ENCODE measurements at regions not wholly inside any gene's neighbourhood (a gene's known extent, or its start where the extent isn't known, plus 50 kb on each side); places are given as distances from the start of the nearest gene placed in this dataset.

DNA sequence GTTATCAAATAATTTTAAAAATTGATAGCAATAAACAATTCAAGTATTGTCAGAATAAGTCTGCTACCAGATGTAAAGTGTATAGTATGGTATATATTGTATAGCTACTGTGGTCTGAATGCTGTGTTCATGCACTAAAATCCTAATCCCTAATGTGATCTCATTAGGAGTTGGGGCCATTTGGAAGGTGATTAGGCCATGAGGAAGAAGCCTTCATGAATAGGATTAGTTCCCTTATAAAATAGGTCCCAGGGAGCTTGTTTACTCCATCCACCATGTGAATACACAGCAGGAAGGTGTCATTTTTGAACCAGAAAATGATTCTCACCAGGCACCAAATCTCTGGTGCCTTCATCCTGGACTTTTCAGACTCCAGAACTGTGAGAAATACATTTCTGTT, 363.0 kb upstream of the CNTN5 start:
- intact Hi-C loops (cut with micrococcal nuclease) (no loop called here), in situ Hi-C loops (cut with MboI) (no loop called here)
- ATAC-seq (no peak), DNase-seq (ENCODE audit: extremely low read depth in 1 of 4, low spot score in 3 of 4) (no peak), FAIRE-seq (no peak)
- H4K20me1 ChIP-seq (replicated peaks; ENCODE audit: control insufficient read depth, insufficient read depth, low read length) = no peaks in the 10 kb centered on the region
- no peaks in the 10 kb centered on the region for H3K27me3 ChIP-seq (ENCODE audit: control insufficient read depth in 2 of 2, insufficient read depth in 2 of 2, low read length in 2 of 2)
- H2AFZ ChIP-seq (ENCODE audit: low read depth, low read length) = no peak overlapping the region
- no peaks in the 10 kb centered on the region for H3K4me1 ChIP-seq (replicated peaks in 1 of 2; ENCODE audit: control insufficient read depth in 2 of 2, insufficient read depth in 2 of 2, low read length in 2 of 2)
- no TSS peak for BruUV-seq (replicated peaks)
- no peak overlapping the region for H3K27ac ChIP-seq (ENCODE audit: extremely low read depth, low read depth, low read length)
- no peak overlapping the region for H3K9ac ChIP-seq (ENCODE audit: insufficient read depth in 1 of 2, low read depth in 2 of 2, low read length in 2 of 2)
- H3K9me3 ChIP-seq (replicated peaks; ENCODE audit: control insufficient read depth, insufficient read depth, low read depth, low read length) = 0 out of 2 replicates have a peak, but pooled peaks cover 3% of the 10 kb centered on the region
- H3K79me2 ChIP-seq (ENCODE audit: control insufficient read depth, insufficient read depth, low read length) = no peaks in the 10 kb centered on the region
- TF ChIP-seq HEY1 (CRISPR knock-in tag; IDR thresholded peaks at IDR 0.05; ENCODE audit: borderline replicate concordance) = no peak
- no peak for TF ChIP-seq RUNX1 (IDR thresholded peaks at IDR 0.05; ENCODE audit: low read depth)
- TF ChIP-seq CEBPB (tag; IDR thresholded peaks at IDR 0.05) = no peak
- no peak for TF ChIP-seq THRAP3 (IDR thresholded peaks at IDR 0.05; ENCODE audit: borderline replicate concordance)
- no peaks in the 10 kb centered on the region for H3K9me1 ChIP-seq (ENCODE audit: control insufficient read depth, insufficient read depth, low read length)
- no peaks in the 10 kb centered on the region for H3K36me3 ChIP-seq (ENCODE audit: control insufficient read depth, insufficient read depth, low read length)
- no peak overlapping the region for H3K4me3 ChIP-seq
- POLR2A ChIA-PET = no interaction called here
- H3K4me2 ChIP-seq (ENCODE audit: insufficient read depth, low read length) = no peak overlapping the region
- CTCF ChIA-PET (ENCODE audit: low intra/inter-chr PET ratio) = no interaction called here

DNA sequence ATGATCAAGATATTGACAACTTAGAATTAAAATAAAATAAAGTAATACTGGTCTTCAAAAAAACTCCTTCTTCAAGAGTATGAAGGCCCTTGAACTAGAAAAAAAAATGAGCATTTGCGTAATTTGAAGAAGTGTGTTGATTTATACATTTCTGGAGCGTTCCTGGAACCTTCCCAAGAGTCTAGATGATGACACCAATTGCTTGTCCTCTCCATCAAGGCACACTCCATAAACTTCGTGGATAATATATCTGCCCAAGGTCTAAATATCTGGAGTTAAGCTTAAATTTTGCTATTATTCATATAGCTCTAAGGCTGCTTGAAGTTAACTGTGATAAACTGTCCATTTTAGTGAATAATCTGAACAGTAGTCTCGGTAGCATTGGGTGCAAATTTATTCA, 361.3 kb upstream of the CNTN5 start:
- Histone ChIP-seq H3K79me2 (ENCODE audit: control insufficient read depth, insufficient read depth, low read length) (no peaks in the 10 kb centered on the region), H3K36me3 (ENCODE audit: control insufficient read depth, insufficient read depth, low read length) (no peaks in the 10 kb centered on the region), H3K9me1 (ENCODE audit: control insufficient read depth, insufficient read depth, low read length) (no peaks in the 10 kb centered on the region), H3K9ac (ENCODE audit: insufficient read depth in 1 of 2, low read depth in 2 of 2, low read length in 2 of 2) (no peak overlapping the region), H3K4me3 (no peak overlapping the region), H3K4me1 (replicated peaks in 1 of 2; ENCODE audit: control insufficient read depth in 2 of 2, insufficient read depth in 2 of 2, low read length in 2 of 2) (no peaks in the 10 kb centered on the region), H3K4me2 (ENCODE audit: insufficient read depth, low read length) (no peak overlapping the region), H4K20me1 (replicated peaks; ENCODE audit: control insufficient read depth, insufficient read depth, low read length) (no peaks in the 10 kb centered on the region), H3K27ac (ENCODE audit: extremely low read depth, low read depth, low read length) (no peak overlapping the region), H3K9me3 (replicated peaks; ENCODE audit: control insufficient read depth, insufficient read depth, low read depth, low read length) (0 out of 2 replicates have a peak, but pooled peaks cover 3% of the 10 kb centered on the region), H3K27me3 (ENCODE audit: control insufficient read depth in 2 of 2, insufficient read depth in 2 of 2, low read length in 2 of 2) (no peaks in the 10 kb centered on the region), H2AFZ (ENCODE audit: low read depth, low read length) (no peak overlapping the region)
- intact Hi-C loops (cut with micrococcal nuclease) (no loop called here), in situ Hi-C loops (cut with MboI) (no loop called here)
- 6% methylated on average over 4 of the region's 4 CpGs for WGBS (ENCODE audit: insufficient coverage, low coverage, missing lambda C conversion rate)
- CTCF ChIA-PET (ENCODE audit: low intra/inter-chr PET ratio) = no interaction called here
- FAIRE-seq (no peak), ATAC-seq (no peak), DNase-seq (ENCODE audit: extremely low read depth in 1 of 4, low spot score in 3 of 4) (no peak)
- POLR2A ChIA-PET = no interaction called here
- BruUV-seq (replicated peaks) = no TSS peak
- no peak for TF ChIP-seq PML (IDR thresholded peaks at IDR 0.05; ENCODE audit: low read length)
- TF ChIP-seq MXI1 (IDR thresholded peaks at IDR 0.05; ENCODE audit: low read depth, low read length) = no peak
- TF ChIP-seq NFIC (IDR thresholded peaks at IDR 0.05) = no peak
- TF ChIP-seq, protein P1, sequence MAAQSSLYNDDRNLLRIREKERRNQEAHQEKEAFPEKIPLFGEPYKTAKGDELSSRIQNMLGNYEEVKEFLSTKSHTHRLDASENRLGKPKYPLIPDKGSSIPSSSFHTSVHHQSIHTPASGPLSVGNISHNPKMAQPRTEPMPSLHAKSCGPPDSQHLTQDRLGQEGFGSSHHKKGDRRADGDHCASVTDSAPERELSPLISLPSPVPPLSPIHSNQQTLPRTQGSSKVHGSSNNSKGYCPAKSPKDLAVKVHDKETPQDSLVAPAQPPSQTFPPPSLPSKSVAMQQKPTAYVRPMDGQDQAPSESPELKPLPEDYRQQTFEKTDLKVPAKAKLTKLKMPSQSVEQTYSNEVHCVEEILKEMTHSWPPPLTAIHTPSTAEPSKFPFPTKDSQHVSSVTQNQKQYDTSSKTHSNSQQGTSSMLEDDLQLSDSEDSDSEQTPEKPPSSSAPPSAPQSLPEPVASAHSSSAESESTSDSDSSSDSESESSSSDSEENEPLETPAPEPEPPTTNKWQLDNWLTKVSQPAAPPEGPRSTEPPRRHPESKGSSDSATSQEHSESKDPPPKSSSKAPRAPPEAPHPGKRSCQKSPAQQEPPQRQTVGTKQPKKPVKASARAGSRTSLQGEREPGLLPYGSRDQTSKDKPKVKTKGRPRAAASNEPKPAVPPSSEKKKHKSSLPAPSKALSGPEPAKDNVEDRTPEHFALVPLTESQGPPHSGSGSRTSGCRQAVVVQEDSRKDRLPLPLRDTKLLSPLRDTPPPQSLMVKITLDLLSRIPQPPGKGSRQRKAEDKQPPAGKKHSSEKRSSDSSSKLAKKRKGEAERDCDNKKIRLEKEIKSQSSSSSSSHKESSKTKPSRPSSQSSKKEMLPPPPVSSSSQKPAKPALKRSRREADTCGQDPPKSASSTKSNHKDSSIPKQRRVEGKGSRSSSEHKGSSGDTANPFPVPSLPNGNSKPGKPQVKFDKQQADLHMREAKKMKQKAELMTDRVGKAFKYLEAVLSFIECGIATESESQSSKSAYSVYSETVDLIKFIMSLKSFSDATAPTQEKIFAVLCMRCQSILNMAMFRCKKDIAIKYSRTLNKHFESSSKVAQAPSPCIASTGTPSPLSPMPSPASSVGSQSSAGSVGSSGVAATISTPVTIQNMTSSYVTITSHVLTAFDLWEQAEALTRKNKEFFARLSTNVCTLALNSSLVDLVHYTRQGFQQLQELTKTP (IDR thresholded peaks at IDR 0.05; ENCODE audit: low read depth in 1 of 2, partially characterized antibody in 2 of 2) = no peak
- no peak for TF ChIP-seq MTA1 (IDR thresholded peaks at IDR 0.05; ENCODE audit: borderline replicate concordance)
- no peak for TF ChIP-seq PHTF2 (CRISPR knock-in tag; IDR thresholded peaks at IDR 0.05)
- TF ChIP-seq ARHGAP35 (IDR thresholded peaks at IDR 0.05; ENCODE audit: partially characterized antibody) = no peak
- no peak for TF ChIP-seq KDM1A (IDR thresholded peaks at IDR 0.05)
- no peak for TF ChIP-seq ASH1L (IDR thresholded peaks at IDR 0.05; ENCODE audit: borderline replicate concordance, low read depth, partially characterized antibody)
- TF ChIP-seq MED1 (CRISPR knock-in tag; IDR thresholded peaks at IDR 0.05; ENCODE audit: borderline replicate concordance) = no peak

Measured in K562 (cell line).